ENCODE measurements at regions not wholly inside any gene's neighbourhood (a gene's known extent, or its start where the extent isn't known, plus 50 kb on each side); places are given as distances from the start of the nearest gene placed in this dataset.

DNA sequence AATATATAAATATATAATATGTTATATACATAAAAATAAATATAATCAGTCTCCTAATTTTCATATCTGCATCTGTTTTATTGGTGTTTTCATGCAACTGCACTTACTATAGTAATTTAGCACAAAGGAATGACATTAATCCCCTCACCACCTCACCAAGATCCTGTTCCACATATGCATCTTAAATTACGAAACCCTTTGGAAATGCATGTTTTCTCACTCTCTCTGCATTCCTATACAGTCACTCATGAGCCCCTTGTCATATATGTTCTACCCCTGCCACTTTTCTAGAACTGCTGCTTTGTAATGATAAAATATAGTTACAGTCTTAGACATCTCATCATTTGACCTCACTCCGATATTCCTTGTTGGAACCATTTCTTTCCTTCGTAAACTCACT lies 728.7 kb upstream of the SLIT2 start:
- H3K4me3 ChIP-seq (ENCODE audit: low read depth, low read length) = no peak overlapping the region
- TF ChIP-seq, protein P1, sequence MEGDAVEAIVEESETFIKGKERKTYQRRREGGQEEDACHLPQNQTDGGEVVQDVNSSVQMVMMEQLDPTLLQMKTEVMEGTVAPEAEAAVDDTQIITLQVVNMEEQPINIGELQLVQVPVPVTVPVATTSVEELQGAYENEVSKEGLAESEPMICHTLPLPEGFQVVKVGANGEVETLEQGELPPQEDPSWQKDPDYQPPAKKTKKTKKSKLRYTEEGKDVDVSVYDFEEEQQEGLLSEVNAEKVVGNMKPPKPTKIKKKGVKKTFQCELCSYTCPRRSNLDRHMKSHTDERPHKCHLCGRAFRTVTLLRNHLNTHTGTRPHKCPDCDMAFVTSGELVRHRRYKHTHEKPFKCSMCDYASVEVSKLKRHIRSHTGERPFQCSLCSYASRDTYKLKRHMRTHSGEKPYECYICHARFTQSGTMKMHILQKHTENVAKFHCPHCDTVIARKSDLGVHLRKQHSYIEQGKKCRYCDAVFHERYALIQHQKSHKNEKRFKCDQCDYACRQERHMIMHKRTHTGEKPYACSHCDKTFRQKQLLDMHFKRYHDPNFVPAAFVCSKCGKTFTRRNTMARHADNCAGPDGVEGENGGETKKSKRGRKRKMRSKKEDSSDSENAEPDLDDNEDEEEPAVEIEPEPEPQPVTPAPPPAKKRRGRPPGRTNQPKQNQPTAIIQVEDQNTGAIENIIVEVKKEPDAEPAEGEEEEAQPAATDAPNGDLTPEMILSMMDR (conservative IDR thresholded peaks at IDR 0.05; ENCODE audit: low read depth, low read length) = no peak
- DNase-seq (ENCODE audit: low read depth) = no peak

DNA sequence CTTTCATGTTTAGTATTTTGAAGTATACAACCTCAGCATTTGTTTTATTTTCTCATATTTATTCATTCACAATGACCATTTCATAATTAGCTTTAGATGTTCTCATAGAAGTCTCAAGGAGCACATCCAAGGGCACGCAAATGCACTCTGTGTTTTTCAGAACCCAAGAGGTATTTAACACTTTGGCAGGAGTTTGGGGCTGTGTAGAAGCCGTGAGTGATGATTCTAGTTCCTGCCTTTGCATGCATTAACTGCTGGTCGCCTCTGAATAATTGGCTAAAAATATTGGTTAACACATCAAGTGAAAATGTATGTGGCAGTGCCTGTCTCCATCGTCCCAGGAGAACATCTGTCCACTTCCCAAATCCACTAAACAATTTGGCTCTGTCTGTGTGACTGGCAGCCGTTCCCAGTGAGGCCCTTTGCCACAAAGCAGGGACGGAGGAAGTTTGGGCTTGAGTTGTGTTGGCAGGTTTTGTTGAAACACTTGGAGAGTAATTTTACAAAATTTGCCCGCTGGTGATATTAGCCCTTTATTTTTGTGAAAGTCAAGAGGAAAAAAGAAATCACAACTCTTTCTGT lies 730.7 kb upstream of the SLIT2 start:
- H3K4me3 ChIP-seq (ENCODE audit: low read depth, low read length) = no peak overlapping the region
- DNase-seq (ENCODE audit: low read depth) = no peak
- TF ChIP-seq, protein P1 (conservative IDR thresholded peaks at IDR 0.05; ENCODE audit: low read depth, low read length) = no peak

DNA sequence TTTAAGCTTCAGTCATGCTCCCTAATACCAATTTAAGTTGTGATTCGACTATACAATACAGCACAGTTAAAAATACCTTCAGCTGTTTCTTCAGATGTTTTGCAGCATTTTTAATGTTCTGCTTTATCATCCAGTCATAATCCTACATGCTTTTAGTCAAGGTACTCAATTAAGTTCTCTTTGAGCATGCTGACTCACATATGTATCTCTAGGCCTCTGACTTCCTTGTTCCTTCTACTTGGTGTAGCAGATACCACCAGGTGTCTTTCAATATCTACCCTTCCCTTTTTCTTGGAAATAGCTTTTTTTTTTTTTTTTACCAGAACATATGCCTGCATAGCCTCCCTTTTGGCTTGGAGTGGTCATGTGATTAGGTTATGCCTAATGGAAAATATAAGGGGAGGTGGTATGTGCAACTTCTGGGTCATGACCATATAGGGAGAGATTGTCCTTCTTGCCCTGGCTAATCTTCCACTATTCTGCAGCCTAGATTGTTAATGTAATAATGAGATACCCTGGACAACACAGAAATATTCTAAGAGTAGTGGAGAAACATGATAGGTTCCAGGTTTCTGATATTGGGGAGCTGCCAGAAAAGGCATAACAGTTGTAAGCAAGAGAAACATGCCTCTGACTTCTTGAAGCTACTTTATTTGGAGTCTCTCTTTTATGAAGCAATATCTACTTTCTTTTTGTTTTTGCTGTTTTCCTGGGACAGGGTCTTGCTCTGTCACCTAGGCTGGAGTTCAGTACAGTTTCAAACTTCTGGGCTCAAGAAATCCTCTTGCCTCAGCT lies 737.2 kb upstream of the SLIT2 start:
- no peak overlapping the region for H3K4me3 ChIP-seq (ENCODE audit: low read depth, low read length)
- DNase-seq (ENCODE audit: low read depth) = no peak
- TF ChIP-seq, protein P1 (conservative IDR thresholded peaks at IDR 0.05; ENCODE audit: low read depth, low read length) = no peak

DNA sequence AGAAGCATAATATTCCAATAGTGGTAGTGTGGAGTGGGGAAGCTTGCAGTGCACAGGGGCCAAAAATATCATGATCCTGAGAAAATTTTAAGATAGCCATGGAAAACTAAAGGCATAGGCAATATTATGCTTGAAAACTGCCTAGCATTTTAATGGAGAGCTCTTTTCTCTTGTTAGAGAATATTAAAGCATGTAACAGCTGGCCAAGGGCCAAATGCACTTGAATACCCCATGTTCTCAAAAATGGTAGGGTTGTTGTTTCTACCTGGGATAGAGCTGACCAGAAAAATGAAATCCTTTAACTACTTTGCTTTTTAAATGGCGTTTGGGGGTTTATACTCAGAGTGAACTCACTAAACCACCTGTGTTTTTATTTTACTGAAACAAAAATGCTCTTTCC lies 739.6 kb upstream of the SLIT2 start:
- DNase-seq (ENCODE audit: low read depth) = no peak
- TF ChIP-seq, protein P1 (conservative IDR thresholded peaks at IDR 0.05; ENCODE audit: low read depth, low read length) = no peak
- H3K4me3 ChIP-seq (ENCODE audit: low read depth, low read length) = no peak overlapping the region

DNA sequence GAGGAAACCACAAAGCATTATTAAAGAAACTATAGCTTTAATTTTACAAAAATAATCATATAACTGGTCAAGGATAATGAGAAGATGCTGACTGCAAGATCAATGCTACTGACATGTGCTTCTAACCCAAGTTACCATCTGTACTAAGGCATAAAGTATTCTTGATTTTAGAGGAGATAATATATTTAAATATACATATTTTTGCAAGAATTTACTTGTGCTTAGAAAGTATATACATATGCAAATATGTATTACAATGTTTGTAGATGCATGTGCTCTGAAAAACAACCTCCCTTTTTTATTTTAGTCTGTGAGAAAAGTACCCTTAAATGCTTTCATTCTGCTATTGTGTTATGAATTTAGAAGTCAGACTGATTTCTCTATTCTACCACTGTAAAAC lies 740.7 kb upstream of the SLIT2 start:
- TF ChIP-seq, protein P1 (conservative IDR thresholded peaks at IDR 0.05; ENCODE audit: low read depth, low read length) = no peak

DNA sequence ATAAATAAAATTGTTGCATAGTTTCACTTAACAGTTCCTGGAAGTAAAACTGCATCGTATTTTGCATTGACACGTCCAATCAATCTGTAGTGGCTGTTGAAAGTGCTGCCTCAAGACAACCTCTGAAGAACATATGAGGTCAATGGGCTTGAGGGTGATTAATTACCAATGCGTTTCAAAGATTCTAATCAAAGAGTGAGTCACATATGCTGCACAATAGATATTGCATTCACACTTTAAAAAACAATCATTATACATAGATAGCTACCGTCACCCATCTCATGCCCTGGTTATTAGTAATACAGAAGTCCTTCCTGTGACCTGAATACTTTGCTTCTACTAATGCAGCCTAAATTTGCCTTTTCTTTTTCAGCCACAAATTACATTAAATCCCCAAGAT lies 743.3 kb upstream of the SLIT2 start:
- TF ChIP-seq, protein P1 (conservative IDR thresholded peaks at IDR 0.05; ENCODE audit: low read depth, low read length) = no peak
- DNase-seq (ENCODE audit: low read depth) = no peak
- no peak overlapping the region for H3K4me3 ChIP-seq (ENCODE audit: low read depth, low read length)

More for the DNA sequence above, 740.7 kb upstream of the SLIT2 start:
- H3K4me3 ChIP-seq (ENCODE audit: low read depth, low read length) = no peak overlapping the region
- DNase-seq (ENCODE audit: low read depth) = no peak

DNA sequence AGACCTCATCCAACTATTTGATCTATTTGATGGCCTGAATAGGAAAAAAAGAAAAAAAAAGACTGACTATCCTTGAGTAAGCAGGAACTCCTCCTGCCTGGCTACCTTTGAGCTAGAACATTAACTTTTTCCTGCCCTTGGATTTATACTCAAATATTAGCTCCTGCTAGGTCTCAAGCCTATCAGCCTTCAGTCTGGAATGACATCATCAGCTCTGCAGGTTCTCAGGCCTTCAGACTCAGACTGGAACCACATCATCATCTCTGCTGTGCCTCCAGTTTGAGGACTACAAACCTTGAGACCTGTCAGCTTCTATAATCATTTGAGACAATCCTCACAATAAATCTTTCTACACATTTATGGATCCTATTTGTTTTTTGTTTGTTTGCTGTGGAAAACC lies 754.0 kb upstream of the SLIT2 start:
- no peak overlapping the region for H3K4me3 ChIP-seq (ENCODE audit: low read depth, low read length)
- no peak for DNase-seq (ENCODE audit: low read depth)
- TF ChIP-seq, protein P1 (conservative IDR thresholded peaks at IDR 0.05; ENCODE audit: low read depth, low read length) = no peak
